Uterus (tissue), 3 donors: ENCODE measurements at regions not wholly inside any gene's neighbourhood (a gene's known extent, or its start where the extent isn't known, plus 50 kb on each side); places are given as distances from the start of the nearest gene placed in this dataset.

ENCODE experiments used
- DNase-seq, 2 donors: peaks; one replicate each; pipeline ENCODE4 v3.0.0-alpha.2; 2019 to 2020
- H3K27ac ChIP-seq, 2 donors: fragments of 200-600 bp; sonication (generic); 1 replicate in 1 of 2; 2 replicates in 1 of 2; pipeline ENCODE4 v1.5.1; 2016 to 2018
- H3K27me3 ChIP-seq, 2 donors: fragments of 200-600 bp; sonication (generic); one replicate each; pipeline ENCODE4 v1.5.1; 2018 to 2019; ENCODE audit warnings: control low read depth in 1 of 2
- H3K36me3 ChIP-seq, 2 donors: fragments of 200-600 bp; sonication (generic); one replicate each; pipeline ENCODE4 v1.5.1; 2019; ENCODE audit warnings: control low read depth in 1 of 2
- H3K4me1 ChIP-seq, 2 donors: fragments of 200-600 bp; sonication (generic); one replicate each; pipeline ENCODE4 v1.5.1; 2018 to 2019; ENCODE audit warnings: control low read depth in 1 of 2
- H3K4me3 ChIP-seq, 2 donors: fragments of 200-600 bp; sonication (generic); 1 replicate in 1 of 2; 2 replicates in 1 of 2; pipeline ENCODE4 v1.5.1; 2018 to 2019; ENCODE audit warnings: mild to moderate bottlenecking in 1 of 2
- H3K9me3 ChIP-seq, 2 donors: fragments of 200-600 bp; sonication (generic); one replicate each; pipeline ENCODE4 v1.5.1; 2019; ENCODE audit warnings: control low read depth in 1 of 2
- CTCF ChIP-seq, 4 experiments: fragments of 200-600 bp in 2 of 4; fragments of 450-650 bp in 2 of 4; sonication (generic) in 2 of 4; IDR thresholded peaks; one replicate each; pipeline ENCODE4 v1.5.1; 2016 to 2019; ENCODE audit warnings: antibody characterized with exemption in 4 of 4, mild to moderate bottlenecking in 2 of 4, moderate library complexity in 1 of 4
- POLR2A ChIP-seq, 2 donors: fragments of 450-650 bp; IDR thresholded peaks; one replicate each; pipeline ENCODE4 v1.6.1; 2016; ENCODE audit warnings: antibody characterized with exemption in 2 of 2, mild to moderate bottlenecking in 1 of 2, moderate library complexity in 1 of 2
- intact Hi-C: fragments of 100-400 bp; cut with DNase I; formaldehyde crosslinking; loops from one replicate; pipeline ENCODE4 v1.15.1; 2023; ENCODE audit warnings: low total_unique reads
- donor health status: DM: yes; HTN: yes; CAD: no.

DNA sequence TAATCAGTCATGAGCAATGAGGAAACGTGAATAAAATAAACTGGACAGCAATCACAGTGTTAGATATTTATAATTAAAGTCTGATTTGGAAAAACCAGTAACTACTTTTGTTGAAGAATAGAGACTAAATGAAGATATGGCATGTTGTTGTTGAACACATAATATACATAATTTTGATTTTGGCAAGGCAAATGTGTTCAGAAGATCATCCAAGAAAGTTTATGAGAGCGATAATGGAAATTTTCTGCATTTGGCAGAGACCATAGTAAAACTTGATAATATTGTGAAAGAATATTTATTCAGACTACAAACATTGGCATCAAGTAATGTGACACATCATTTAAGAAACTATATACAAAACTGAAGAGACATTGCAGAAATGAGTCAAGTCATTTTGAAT, 620.7 kb downstream of the TMA16 start:
- intact Hi-C loops = no loop called here
- H3K9me3 ChIP-seq = no peaks in the 10 kb centered on the region
- TF ChIP-seq CTCF (IDR thresholded peaks at IDR 0.05) (no peak), POLR2A (IDR thresholded peaks at IDR 0.05) (no peak)

GRCh38 chr4:164116286-164116685, 621.8 kb downstream of the TMA16 start:
- Histone ChIP-seq H3K4me1 (no peaks in the 10 kb centered on the region), H3K27ac (no peak overlapping the region), H3K27me3 (peaks cover 0 to 5% of the 10 kb centered on the region in 2 donors), H3K9me3 (no peaks in the 10 kb centered on the region), H3K4me3 (no peak overlapping the region), H3K36me3 (no peaks in the 10 kb centered on the region)
- TF ChIP-seq CTCF (IDR thresholded peaks at IDR 0.05) (no peak), POLR2A (IDR thresholded peaks at IDR 0.05) (no peak)
- no peak for DNase-seq
- intact Hi-C loops = no loop called here

More for the DNA sequence above, 620.7 kb downstream of the TMA16 start:
- Histone ChIP-seq H3K27me3 (peaks cover 0 to 5% of the 10 kb centered on the region in 2 donors), H3K4me3 (no peak overlapping the region), H3K4me1 (no peaks in the 10 kb centered on the region), H3K27ac (no peak overlapping the region), H3K36me3 (no peaks in the 10 kb centered on the region)
- DNase-seq = no peak

GRCh38 chr4:164134388-164134787, 619.5 kb upstream of the SMIM31 start:
- Histone ChIP-seq H3K27ac (no peak overlapping the region), H3K4me1 (no peaks in the 10 kb centered on the region), H3K36me3 (no peaks in the 10 kb centered on the region), H3K27me3 (no peaks in the 10 kb centered on the region), H3K4me3 (no peak overlapping the region), H3K9me3 (no peaks in the 10 kb centered on the region)
- no peak for DNase-seq
- TF ChIP-seq POLR2A (IDR thresholded peaks at IDR 0.05) (no peak), CTCF (IDR thresholded peaks at IDR 0.05) (no peak)
- intact Hi-C loops = no loop called here

- H3K27me3 ChIP-seq = no peaks in the 10 kb centered on the region
- no peak overlapping the region for H3K4me3 ChIP-seq
- TF ChIP-seq POLR2A (IDR thresholded peaks at IDR 0.05) (no peak), CTCF (IDR thresholded peaks at IDR 0.05) (no peak)
- no peaks in the 10 kb centered on the region for H3K9me3 ChIP-seq
- no peak for DNase-seq
- no peaks in the 10 kb centered on the region for H3K36me3 ChIP-seq
- H3K4me1 ChIP-seq = no peaks in the 10 kb centered on the region
- no peak overlapping the region for H3K27ac ChIP-seq
- intact Hi-C loops = no loop called here
Observed at GRCh38 chr4:164136180-164136616, 617.7 kb upstream of the SMIM31 start.

- no peaks in the 10 kb centered on the region for H3K27me3 ChIP-seq
- no peaks in the 10 kb centered on the region for H3K4me1 ChIP-seq
- H3K36me3 ChIP-seq = no peaks in the 10 kb centered on the region
- TF ChIP-seq CTCF (IDR thresholded peaks at IDR 0.05) = no peak
- TF ChIP-seq POLR2A (IDR thresholded peaks at IDR 0.05) = no peak
- H3K27ac ChIP-seq = no peak overlapping the region
- intact Hi-C loops = no loop called here
- H3K9me3 ChIP-seq = no peaks in the 10 kb centered on the region
- no peak overlapping the region for H3K4me3 ChIP-seq
- no peak for DNase-seq
Observed at GRCh38 chr4:164138521-164138920, 615.4 kb upstream of the SMIM31 start.
